GM18951 (cell line): ENCODE measurements at regions not wholly inside any gene's neighbourhood (a gene's known extent, or its start where the extent isn't known, plus 50 kb on each side); places are given as distances from the start of the nearest gene placed in this dataset.

Experiments used
- POLR2A ChIP-seq: IDR thresholded peaks from 4 replicates; pipeline ENCODE4 v1.6.1; 2011; ENCODE audit warnings: mild to moderate bottlenecking; ENCODE audit not compliant: insufficient read length, insufficient read depth; ENCODE audit errors: extremely low read depth
- in situ Hi-C: fragments of 300-500 bp; cut with MboI; formaldehyde crosslinking; loops from one replicate; pipeline ENCODE4 v1.12.0; 2022; ENCODE audit warnings: low sequenced_read_pairs, mixed read lengths, inconsistent platforms; ENCODE audit not compliant: unreplicated experiment

- TF ChIP-seq POLR2A = no peak
- in situ Hi-C loops = loop anchor here (25.0 kb wide), 1 partner anchor 1097 kb away; no protein-coding TSS in a partner anchor
Measured at GRCh38 chr12:115758877-115759620, 518.4 kb downstream of the MED13L start.

GRCh38 chr12:115758183-115758582, 519.3 kb downstream of the MED13L start:
- in situ Hi-C loops = loop anchor here (25.0 kb wide), 1 partner anchor 1096 kb away; no protein-coding TSS in a partner anchor
- TF ChIP-seq POLR2A = no peak

DNA sequence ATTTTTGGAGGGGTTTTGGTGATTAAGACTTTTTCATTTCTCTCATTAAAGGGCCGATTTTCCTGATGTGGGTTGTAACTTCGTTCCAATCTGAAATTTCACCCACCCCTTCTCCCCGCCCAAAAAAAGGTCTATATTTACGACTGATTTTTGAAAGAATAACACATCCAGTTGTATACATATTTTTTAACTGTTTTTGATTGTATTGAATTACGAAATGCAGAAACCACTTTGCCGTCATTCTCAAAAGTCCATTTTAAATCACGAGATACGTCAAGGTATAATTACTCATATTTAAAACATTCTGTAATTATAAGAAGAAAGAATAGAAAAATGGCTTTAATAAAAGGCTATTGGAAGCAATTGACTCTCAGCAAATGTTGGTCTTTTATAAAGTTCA, 520.7 kb downstream of the MED13L start:
- in situ Hi-C loops = loop anchor here (25.0 kb wide), 1 partner anchor 1095 kb away; no protein-coding TSS in a partner anchor
- no peak for TF ChIP-seq POLR2A

- TF ChIP-seq POLR2A = no peak
- in situ Hi-C loops = loop anchor here (25.0 kb wide), 1 partner anchor 1094 kb away; no protein-coding TSS in a partner anchor
Measured at GRCh38 chr12:115756271-115756670, 521.2 kb downstream of the MED13L start.

- in situ Hi-C loops = loop anchor here (25.0 kb wide), 1 partner anchor 1093 kb away; no protein-coding TSS in a partner anchor
- TF ChIP-seq POLR2A = no peak
Measured at GRCh38 chr12:115755725-115756085, 521.8 kb downstream of the MED13L start.

GRCh38 chr12:115755061-115755724, 522.3 kb downstream of the MED13L start:
- in situ Hi-C loops = loop anchor here (25.0 kb wide), 1 partner anchor 1093 kb away; no protein-coding TSS in a partner anchor
- TF ChIP-seq POLR2A = no peak

DNA sequence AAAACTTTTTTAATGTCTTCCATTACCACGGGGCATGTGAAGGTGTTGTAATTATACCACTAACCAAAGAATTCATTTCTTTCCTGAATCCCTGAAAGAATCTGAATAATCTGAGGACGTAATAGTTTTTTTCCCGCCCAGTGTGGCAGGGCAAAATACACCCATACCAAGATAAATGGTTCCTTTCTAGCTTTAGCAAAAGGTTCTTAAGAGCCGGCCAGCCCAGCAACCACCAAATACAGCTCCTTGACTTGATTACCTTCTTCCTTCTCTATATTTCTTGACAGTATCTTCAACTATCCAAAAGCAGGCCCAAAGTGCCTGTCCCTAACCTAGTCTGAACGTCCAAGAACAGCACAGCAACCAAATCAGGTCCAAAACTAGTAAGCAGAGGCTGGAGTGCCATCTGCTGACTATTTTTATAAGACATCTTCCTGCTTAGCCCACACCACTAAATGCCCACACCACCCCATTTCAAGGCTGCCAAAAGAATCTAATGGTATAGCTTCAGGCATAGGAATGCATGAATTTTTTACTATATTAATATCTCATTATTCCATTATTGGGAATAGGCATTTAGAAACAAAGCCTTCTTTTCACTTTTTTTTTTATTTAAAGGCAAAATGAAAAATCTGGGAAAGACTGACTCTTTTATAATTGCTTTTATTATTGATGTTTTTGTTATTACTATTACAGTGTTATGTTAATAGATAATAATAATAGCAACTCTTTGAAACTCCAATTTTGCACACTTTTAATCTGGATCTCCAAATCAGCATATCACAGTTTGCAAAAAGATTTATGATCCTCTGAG, 524.4 kb downstream of the MED13L start:
- no peak for TF ChIP-seq POLR2A
- in situ Hi-C loops = loop anchor here (25.0 kb wide), 1 partner anchor 1091 kb away; no protein-coding TSS in a partner anchor

- in situ Hi-C loops = loop anchor here (25.0 kb wide), 1 partner anchor 1090 kb away; no protein-coding TSS in a partner anchor
Measured at GRCh38 chr12:115752156-115752555, 525.3 kb downstream of the MED13L start.

GRCh38 chr12:115750340-115750739, 527.2 kb downstream of the MED13L start:
- in situ Hi-C loops = loop anchor here (25.0 kb wide), 1 partner anchor 1088 kb away; no protein-coding TSS in a partner anchor
- no peak for TF ChIP-seq POLR2A

More at GRCh38 chr12:115752156-115752555, 525.3 kb downstream of the MED13L start:
- TF ChIP-seq POLR2A = no peak

DNA sequence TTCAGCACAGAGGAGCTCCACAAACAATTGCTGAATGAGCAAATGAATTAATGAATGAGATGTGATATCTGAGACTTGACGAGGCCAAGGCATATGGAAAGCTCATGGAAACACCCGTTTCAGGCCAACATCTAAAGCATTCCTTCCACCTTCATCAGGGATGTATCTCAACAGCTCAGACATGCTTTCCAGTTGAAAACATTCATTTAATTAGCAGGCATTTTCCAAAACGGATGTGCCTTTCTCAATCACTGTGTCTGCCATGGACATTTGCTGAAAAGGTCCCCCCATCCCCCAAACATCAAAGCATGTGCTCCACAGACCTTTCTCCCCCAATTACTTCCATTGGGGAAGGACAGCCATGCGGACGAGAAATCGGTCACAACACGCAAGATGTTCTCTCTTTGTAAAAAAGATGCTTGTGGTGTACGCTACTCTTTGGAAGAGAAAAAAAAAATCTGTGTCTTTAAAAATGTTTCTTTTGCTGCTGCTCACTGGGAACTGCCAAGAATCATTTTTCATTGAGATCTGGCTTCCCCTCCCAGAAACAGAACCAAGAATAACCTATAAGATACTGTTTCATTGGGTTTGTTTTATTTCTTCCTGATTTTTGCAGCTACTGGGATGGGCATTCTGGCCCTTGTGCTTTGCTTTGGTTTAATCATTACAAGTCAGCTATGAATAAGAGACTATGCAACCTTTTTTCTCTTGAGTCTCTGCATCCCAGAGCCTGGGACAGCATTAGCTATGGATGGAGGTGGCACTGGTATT, 528.2 kb downstream of the MED13L start:
- TF ChIP-seq POLR2A = no peak
- in situ Hi-C loops = no loop called here

DNA sequence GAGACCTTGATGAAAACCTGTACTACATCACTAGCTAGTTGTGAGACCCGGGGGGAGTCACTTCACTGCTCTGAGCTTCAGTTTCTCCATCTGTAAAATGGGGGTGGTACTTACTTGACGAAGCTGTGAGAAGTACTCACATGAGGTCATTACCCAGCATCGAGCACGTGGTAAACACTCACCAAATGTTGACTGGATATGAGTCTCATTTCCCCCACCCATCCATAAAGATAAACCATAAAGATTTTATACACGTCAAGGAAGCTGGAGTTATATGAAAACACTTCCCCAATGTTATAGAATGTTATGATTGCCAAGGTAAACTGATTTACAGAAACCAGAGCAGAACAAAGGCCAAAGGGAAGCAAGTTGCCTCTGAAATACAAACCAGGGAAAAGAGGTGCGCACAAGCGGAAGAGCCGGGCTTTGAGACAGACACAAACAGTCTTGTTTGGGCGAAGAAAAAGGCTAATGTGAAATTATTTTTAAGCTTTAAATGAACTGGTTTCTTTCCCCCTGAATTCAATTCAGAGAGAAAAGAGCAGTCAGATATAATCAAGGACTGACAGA, 536.8 kb downstream of the MED13L start:
- in situ Hi-C loops = no loop called here
- TF ChIP-seq POLR2A = no peak

GRCh38 chr12:115737895-115738294, 539.6 kb downstream of the MED13L start:
- in situ Hi-C loops = no loop called here
- TF ChIP-seq POLR2A = no peak
